Nephron (organoid): ENCODE measurements at regions not wholly inside any gene's neighbourhood (a gene's known extent, or its start where the extent isn't known, plus 50 kb on each side); places are given as distances from the start of the nearest gene placed in this dataset.
"Not testable (repeated sequence)": the region's sequence is repeated elsewhere in the genome, so short reads cannot be mapped to it uniquely, and the experiment has no call there.

Experiments used
- H3K27ac Mint-ChIP-seq, 3 experiments: 2 replicates each; pipeline ENCODE4 v1.8.0; 2020; ENCODE audit warnings: mixed read lengths in 3 of 3, mild to moderate bottlenecking in 2 of 3, moderate library complexity in 1 of 3
- H3K27me3 Mint-ChIP-seq: 2 replicates; pipeline ENCODE4 v1.8.0; 2021; ENCODE audit warnings: low read depth, mild to moderate bottlenecking, moderate library complexity, mixed read lengths
- H3K36me3 Mint-ChIP-seq: 2 replicates; pipeline ENCODE4 v1.8.0; 2020; ENCODE audit warnings: low read depth, mixed read lengths
- H3K4me1 Mint-ChIP-seq: 2 replicates; pipeline ENCODE4 v1.8.0; 2020; ENCODE audit warnings: mixed read lengths
- H3K4me3 Mint-ChIP-seq, 3 experiments: 2 replicates each; pipeline ENCODE4 v1.8.0; 2020; ENCODE audit warnings: mild to moderate bottlenecking in 3 of 3, mixed read lengths in 3 of 3, moderate library complexity in 2 of 3
- H3K9me3 Mint-ChIP-seq: 2 replicates; pipeline ENCODE4 v1.8.0; 2020; ENCODE audit warnings: mixed read lengths
- TF ChIP-seq, protein P1 (sequence below), 3 experiments: fragments of 200-600 bp; sonication (generic); IDR thresholded peaks; one replicate each; pipeline ENCODE4 v1.5.0; 2021; ENCODE audit warnings: antibody characterized with exemption in 3 of 3; ENCODE audit not compliant: unreplicated experiment in 3 of 3

DNA sequence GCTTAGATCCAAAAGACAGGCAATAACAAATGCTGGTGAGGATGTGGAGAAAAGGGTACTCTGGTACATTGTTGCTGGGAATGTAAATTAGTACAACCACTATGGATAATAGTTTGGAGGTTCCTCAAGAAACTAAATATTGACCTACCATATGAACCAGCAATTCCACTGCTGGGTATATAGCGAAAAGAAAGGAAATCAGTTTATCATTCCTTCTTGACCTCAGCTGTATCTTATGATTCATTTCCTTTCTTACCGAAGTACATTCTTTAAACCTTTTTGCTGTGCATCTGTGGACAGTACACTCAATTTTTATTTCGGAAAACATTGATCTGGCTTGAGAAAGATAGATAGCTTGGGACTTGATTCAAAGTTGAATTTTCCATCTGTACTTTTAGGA is 183.2 kb upstream of the LRFN5 start:
- no peak overlapping the region for H3K4me3 Mint-ChIP-seq
- no peak overlapping the region for H3K27ac Mint-ChIP-seq
- H3K27me3 Mint-ChIP-seq: peaks cover 3% of the 10 kb centered on the region
- peaks cover 2% of the 10 kb centered on the region for H3K9me3 Mint-ChIP-seq
- no peaks in the 10 kb centered on the region for H3K36me3 Mint-ChIP-seq
- TF ChIP-seq, protein P1, sequence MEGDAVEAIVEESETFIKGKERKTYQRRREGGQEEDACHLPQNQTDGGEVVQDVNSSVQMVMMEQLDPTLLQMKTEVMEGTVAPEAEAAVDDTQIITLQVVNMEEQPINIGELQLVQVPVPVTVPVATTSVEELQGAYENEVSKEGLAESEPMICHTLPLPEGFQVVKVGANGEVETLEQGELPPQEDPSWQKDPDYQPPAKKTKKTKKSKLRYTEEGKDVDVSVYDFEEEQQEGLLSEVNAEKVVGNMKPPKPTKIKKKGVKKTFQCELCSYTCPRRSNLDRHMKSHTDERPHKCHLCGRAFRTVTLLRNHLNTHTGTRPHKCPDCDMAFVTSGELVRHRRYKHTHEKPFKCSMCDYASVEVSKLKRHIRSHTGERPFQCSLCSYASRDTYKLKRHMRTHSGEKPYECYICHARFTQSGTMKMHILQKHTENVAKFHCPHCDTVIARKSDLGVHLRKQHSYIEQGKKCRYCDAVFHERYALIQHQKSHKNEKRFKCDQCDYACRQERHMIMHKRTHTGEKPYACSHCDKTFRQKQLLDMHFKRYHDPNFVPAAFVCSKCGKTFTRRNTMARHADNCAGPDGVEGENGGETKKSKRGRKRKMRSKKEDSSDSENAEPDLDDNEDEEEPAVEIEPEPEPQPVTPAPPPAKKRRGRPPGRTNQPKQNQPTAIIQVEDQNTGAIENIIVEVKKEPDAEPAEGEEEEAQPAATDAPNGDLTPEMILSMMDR (IDR thresholded peaks at IDR 0.05; ENCODE audit: unreplicated experiment in 3 of 3): no peak
- no peaks in the 10 kb centered on the region for H3K4me1 Mint-ChIP-seq

DNA sequence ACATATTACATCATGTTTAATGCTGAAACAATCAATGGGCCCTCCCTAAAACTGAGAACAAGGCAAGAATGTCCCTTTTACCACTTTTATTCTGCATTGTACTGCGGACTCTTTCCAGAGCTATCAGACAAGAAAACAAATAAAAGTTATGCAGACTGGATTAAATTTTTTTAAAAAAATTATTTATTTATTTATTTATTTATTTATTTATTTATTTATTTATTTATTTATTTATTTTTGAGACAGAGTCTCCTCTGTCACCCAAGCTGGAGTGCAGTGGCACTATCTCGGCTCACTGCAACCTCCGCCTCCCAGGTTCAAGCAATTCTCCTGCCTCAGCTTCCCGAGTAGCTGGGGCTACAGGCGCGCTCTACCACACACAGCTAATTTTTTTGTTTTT is 185.4 kb upstream of the LRFN5 start:
- not testable (repeated sequence) for H3K4me1 Mint-ChIP-seq, H3K9me3 Mint-ChIP-seq, H3K4me3 Mint-ChIP-seq, H3K27ac Mint-ChIP-seq, H3K27me3 Mint-ChIP-seq, H3K36me3 Mint-ChIP-seq

DNA sequence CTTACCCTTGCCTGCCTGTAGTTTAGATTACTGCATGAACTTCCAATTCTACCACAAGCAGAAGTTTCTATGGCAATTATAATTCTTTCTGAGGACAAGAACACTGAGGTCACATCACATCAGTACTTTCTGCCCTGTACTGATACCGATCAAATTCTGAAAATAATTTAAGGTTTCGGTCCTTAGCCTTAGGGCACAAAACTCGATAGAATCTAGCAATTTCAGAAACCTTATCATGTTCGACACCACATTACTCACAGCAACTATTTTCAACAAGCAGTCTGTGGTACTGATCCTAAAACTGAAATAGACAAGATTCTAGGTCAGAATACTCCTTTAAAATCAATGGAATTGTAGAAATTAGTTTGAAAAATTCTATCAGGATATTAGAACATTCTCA is 187.0 kb upstream of the LRFN5 start:
- no peaks in the 10 kb centered on the region for H3K36me3 Mint-ChIP-seq
- H3K27ac Mint-ChIP-seq: no peak overlapping the region
- no peaks in the 10 kb centered on the region for H3K4me1 Mint-ChIP-seq
- no peak overlapping the region for H3K4me3 Mint-ChIP-seq
- TF ChIP-seq, protein P1 (IDR thresholded peaks at IDR 0.05; ENCODE audit: unreplicated experiment in 3 of 3): no peak
- peaks cover 3% of the 10 kb centered on the region for H3K27me3 Mint-ChIP-seq
- H3K9me3 Mint-ChIP-seq: peaks cover 2% of the 10 kb centered on the region

DNA sequence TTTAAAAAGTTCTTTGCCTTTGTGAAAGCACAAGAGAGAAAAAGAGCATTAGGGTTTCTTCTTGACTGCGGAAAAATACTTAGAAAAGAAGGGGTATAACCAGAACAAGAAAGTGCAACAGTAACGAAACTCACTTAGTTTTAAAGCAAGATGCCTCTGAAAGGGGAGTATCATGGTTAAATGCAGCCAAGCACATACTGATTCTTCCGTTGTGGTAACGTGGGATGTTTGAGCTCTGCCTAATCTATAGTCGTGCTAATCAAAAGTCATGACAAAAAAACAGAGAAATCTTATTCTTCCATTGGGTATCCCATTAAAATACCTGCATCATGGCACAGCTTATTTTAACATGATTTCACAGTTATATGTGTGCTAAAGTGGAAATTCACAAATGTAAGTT is 187.8 kb upstream of the LRFN5 start:
- Mint-ChIP-seq H3K27me3 (peaks cover 3% of the 10 kb centered on the region), H3K27ac (no peak overlapping the region), H3K9me3 (peaks cover 2% of the 10 kb centered on the region), H3K4me1 (no peaks in the 10 kb centered on the region), H3K4me3 (no peak overlapping the region), H3K36me3 (no peaks in the 10 kb centered on the region)
- TF ChIP-seq, protein P1 (IDR thresholded peaks at IDR 0.05; ENCODE audit: unreplicated experiment in 3 of 3): no peak

DNA sequence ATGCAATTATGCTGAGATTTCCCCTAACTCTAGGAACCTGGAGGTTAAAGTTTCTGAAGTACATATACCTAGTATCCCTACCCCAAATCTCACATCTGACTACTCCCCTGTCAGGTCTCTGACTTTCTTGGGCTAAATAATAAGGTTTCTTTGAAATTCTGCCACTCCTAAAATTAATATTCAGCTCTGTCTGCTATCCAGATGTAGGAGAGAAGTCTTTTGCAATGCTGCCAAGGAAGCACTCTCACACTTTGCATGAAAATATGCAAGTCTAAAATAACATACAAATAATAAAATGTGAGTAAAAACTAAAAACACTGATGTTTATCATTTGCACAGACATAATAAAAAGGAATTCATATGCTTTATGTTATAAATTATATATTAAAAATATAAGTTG is 196.9 kb upstream of the LRFN5 start:
- Mint-ChIP-seq H3K9me3 (no peaks in the 10 kb centered on the region), H3K27ac (peak overlapping the region in 1 of 3 experiments; percentile 53), H3K36me3 (no peaks in the 10 kb centered on the region), H3K27me3 (no peaks in the 10 kb centered on the region), H3K4me1 (peaks cover 16% of the 10 kb centered on the region), H3K4me3 (no peak overlapping the region)
- TF ChIP-seq, protein P1 (IDR thresholded peaks at IDR 0.05; ENCODE audit: unreplicated experiment in 3 of 3): no peak

DNA sequence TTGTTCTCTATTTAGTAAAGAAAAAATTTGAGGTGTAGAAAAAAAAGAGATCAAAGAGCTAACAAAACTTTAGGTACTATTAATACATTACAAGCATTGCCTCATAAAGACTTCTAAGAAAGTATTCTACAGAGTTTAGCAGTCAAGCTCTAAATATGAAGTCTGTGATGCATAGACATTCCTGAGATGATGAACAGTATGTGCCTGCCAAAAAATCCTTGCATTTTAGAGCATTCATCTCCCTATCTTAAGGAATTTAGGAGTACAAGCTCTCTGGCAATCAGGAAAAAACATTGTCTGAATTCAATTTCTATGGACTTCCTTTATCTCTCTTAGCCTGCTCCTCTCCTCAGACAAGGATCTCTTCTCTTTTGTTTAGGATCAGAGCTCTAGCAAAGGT is 202.6 kb upstream of the LRFN5 start:
- no peaks in the 10 kb centered on the region for H3K36me3 Mint-ChIP-seq
- H3K4me3 Mint-ChIP-seq: no peak overlapping the region
- peak overlapping the region in 2 of 3 experiments; percentile 68 to 72 for H3K27ac Mint-ChIP-seq

More for the DNA sequence above, 202.6 kb upstream of the LRFN5 start:
- Mint-ChIP-seq H3K27me3 (no peaks in the 10 kb centered on the region), H3K9me3 (no peaks in the 10 kb centered on the region), H3K4me1 (peaks cover 10% of the 10 kb centered on the region)
- TF ChIP-seq, protein P1 (IDR thresholded peaks at IDR 0.05; ENCODE audit: unreplicated experiment in 3 of 3): no peak
